K562 (cell line): ENCODE measurements at regions not wholly inside any gene's neighbourhood (a gene's known extent, or its start where the extent isn't known, plus 50 kb on each side); places are given as distances from the start of the nearest gene placed in this dataset.

Experiments used
- ATAC-seq: fragments of 200-7000 bp; cut with Tn5 transposase; 3 replicates; pipeline ENCODE4 v1.9.1; 2020; ENCODE audit warnings: moderate library complexity
- BruUV-seq: library from RNA; stranded (reverse); fragments of 400-500 nt; replicated peaks from 2 replicates; lab custom pipeline; 2021; lab: Mats Ljungman, UMichigan
- CTCF ChIA-PET: fragments of 300-600 bp; formaldehyde crosslinking; extraction: SDS; loops from one replicate; lab custom pipeline; 2021; ENCODE audit warnings: low intra/inter-chr PET ratio; lab: Yijun Ruan, JAX
- POLR2A ChIA-PET: fragments of 300-600, 350-650 bp; sonication (Branson Sonifier 250); formaldehyde crosslinking; extraction: SDS; loops from one replicate; lab custom pipeline; 2021; ENCODE audit warnings: antibody characterized with exemption, inconsistent platforms; lab: Yijun Ruan, JAX
- DNase-seq, 4 experiments: peaks; one replicate each; pipeline versions ENCODE4 v3.0.0 to v3.0.0-alpha.2; 2011 to 2018; ENCODE audit warnings: low spot score in 3 of 4, mixed read lengths in 3 of 4; ENCODE audit errors: extremely low read depth in 1 of 4
- FAIRE-seq: peaks from 2 replicates; lab custom pipeline; 2011; peaks lifted over from hg19 to GRCh38; lab: Jason Lieb, UNC
- H2AFZ ChIP-seq: 2 replicates; pipeline ENCODE4 v1.6.0; 2011; ENCODE audit warnings: low read depth, low read length, control low read depth, inconsistent platforms
- H3K27ac ChIP-seq: fragments of 200-600 bp; 3 replicates; pipeline ENCODE4 v1.8.0; 2011; ENCODE audit warnings: low read depth, mild to moderate bottlenecking, control low read depth, inconsistent platforms, low read length, moderate library complexity, mixed read lengths; ENCODE audit errors: extremely low read depth
- H3K27me3 ChIP-seq, 2 experiments: fragments of 300-600 bp in 1 of 2; 2 replicates in 1 of 2; 3 replicates in 1 of 2; pipeline versions ENCODE4 v1.6.0 to v1.8.0; 2011; ENCODE audit warnings: inconsistent platforms in 2 of 2, low read length in 2 of 2, mild to moderate bottlenecking in 1 of 2, mixed read lengths in 1 of 2, moderate library complexity in 1 of 2; ENCODE audit not compliant: control insufficient read depth in 2 of 2, insufficient read depth in 2 of 2
- H3K36me3 ChIP-seq: fragments of 300-600 bp; 3 replicates; pipeline ENCODE4 v1.8.0; 2011; ENCODE audit warnings: mild to moderate bottlenecking, low read length, inconsistent platforms; ENCODE audit not compliant: control insufficient read depth, insufficient read depth
- H3K4me1 ChIP-seq, 2 experiments: fragments of 200-600 bp in 1 of 2; replicated peaks in 1 of 2; 2 replicates in 1 of 2; 3 replicates in 1 of 2; pipeline versions ENCODE4 v1.5.1 to v1.8.0; 2011; ENCODE audit warnings: inconsistent platforms in 2 of 2, low read length in 2 of 2, mild to moderate bottlenecking in 1 of 2, mixed read lengths in 1 of 2, moderate library complexity in 1 of 2; ENCODE audit not compliant: control insufficient read depth in 2 of 2, insufficient read depth in 2 of 2
- H3K4me2 ChIP-seq: 2 replicates; pipeline ENCODE4 v1.6.1; 2011; ENCODE audit warnings: low read length, control low read depth, inconsistent platforms, mixed read lengths; ENCODE audit not compliant: insufficient read depth
- H3K4me3 ChIP-seq: fragments of 200-600 bp; sonication (generic), shearing (Covaris generic); 2 replicates; pipeline ENCODE4 v1.5.1; 2016; ENCODE audit warnings: control low read depth, inconsistent platforms
- H3K79me2 ChIP-seq: fragments of 200-600 bp; 3 replicates; pipeline ENCODE4 v1.8.0; 2011; ENCODE audit warnings: low read length, inconsistent platforms; ENCODE audit not compliant: control insufficient read depth, insufficient read depth
- H3K9ac ChIP-seq, 2 experiments: 2 replicates each; pipeline versions ENCODE4 v1.6.0 to v1.6.1; 2011; ENCODE audit warnings: low read depth in 2 of 2, low read length in 2 of 2, control low read depth in 1 of 2, inconsistent platforms in 1 of 2, mild to moderate bottlenecking in 1 of 2, mixed read lengths in 1 of 2; ENCODE audit not compliant: insufficient read depth in 1 of 2
- H3K9me1 ChIP-seq: one replicate; pipeline ENCODE4 v1.6.0; 2011; ENCODE audit warnings: inconsistent platforms, mild to moderate bottlenecking, low read length, moderate library complexity; ENCODE audit not compliant: control insufficient read depth, insufficient read depth
- H3K9me3 ChIP-seq: replicated peaks from 2 replicates; pipeline ENCODE4 v1.5.1; 2011; ENCODE audit warnings: low read depth, low read length, inconsistent platforms; ENCODE audit not compliant: control insufficient read depth, insufficient read depth
- H4K20me1 ChIP-seq: replicated peaks from 2 replicates; pipeline ENCODE4 v1.6.1; 2011; ENCODE audit warnings: low read length, inconsistent platforms, mixed read lengths; ENCODE audit not compliant: control insufficient read depth, insufficient read depth
- BRD9 ChIP-seq: fragments of 450-650 bp; IDR thresholded peaks from 2 replicates; pipeline ENCODE4 v1.6.1; 2018; ENCODE audit warnings: low read depth; ENCODE audit not compliant: partially characterized antibody
- ELK3 ChIP-seq: fragments of 450-650 bp; formaldehyde crosslinking; IDR thresholded peaks from 2 replicates; pipeline ENCODE4 v1.4.0; 2020; ENCODE audit warnings: mild to moderate bottlenecking
- ID3 ChIP-seq, 2 experiments: fragments of 250-450 bp in 1 of 2; fragments of 450-650 bp in 1 of 2; sonication (Bioruptor Pico) in 1 of 2; IDR thresholded peaks; 2 replicates each; pipeline versions ENCODE4 v1.6.1 to v1.8.0; 2016 to 2021; ENCODE audit warnings: mild to moderate bottlenecking in 2 of 2, moderate library complexity in 2 of 2, missing compliant biosample characterization in 1 of 2, missing genetic modification characterization in 1 of 2
- MNT ChIP-seq, 2 experiments: fragments of 450-650 bp; conservative IDR thresholded peaks; 2 replicates each; pipeline ENCODE4 v1.6.1; 2017; ENCODE audit warnings: mild to moderate bottlenecking in 2 of 2, moderate library complexity in 2 of 2
- NFE2L1 ChIP-seq: fragments of 450-650 bp; IDR thresholded peaks from 2 replicates; pipeline ENCODE4 v1.6.1; 2016; ENCODE audit warnings: missing genetic modification characterization, low read depth, mild to moderate bottlenecking, missing compliant biosample characterization, moderate library complexity, borderline replicate concordance
- RBM14 ChIP-seq: fragments of 200-400 bp; formaldehyde crosslinking; IDR thresholded peaks from 2 replicates; pipeline ENCODE4 v1.6.1; 2018; ENCODE audit warnings: low read depth, mild to moderate bottlenecking, low read length, moderate library complexity, borderline replicate concordance; ENCODE audit not compliant: insufficient read depth
- SRSF1 ChIP-seq: fragments of 200-400 bp; formaldehyde crosslinking; IDR thresholded peaks from 2 replicates; pipeline ENCODE4 v1.6.1; 2017; ENCODE audit warnings: mild to moderate bottlenecking, low read depth, low read length, moderate library complexity
- ZC3H8 ChIP-seq: fragments of 450-650 bp; IDR thresholded peaks from 2 replicates; pipeline ENCODE4 v1.6.1; 2017
- ZNF766 ChIP-seq: fragments of 200-800 bp; sonication (Bioruptor generic); conservative IDR thresholded peaks from 2 replicates; pipeline ENCODE4 v1.6.1; 2016; ENCODE audit warnings: missing genetic modification characterization, missing compliant biosample characterization
- ZNF780A ChIP-seq: fragments of 250-450 bp; sonication (Bioruptor Pico); IDR thresholded peaks from 2 replicates; pipeline ENCODE4 v1.5.0; 2021; ENCODE audit warnings: mild to moderate bottlenecking
- WGBS: fragments of 100-300 bp; shearing (Covaris generic); methylation state at CpG from one replicate; pipeline ENCODE4 v1.1.6; 2016; ENCODE audit warnings: low coverage, mixed read lengths; ENCODE audit not compliant: insufficient coverage; ENCODE audit errors: missing lambda C conversion rate; 5-methylcytosine and 5-hydroxymethylcytosine counted together
- in situ Hi-C: fragments of 300-500 bp; cut with MboI; formaldehyde crosslinking; loops from 4 replicates; pipeline ENCODE4 v1.15.0; 2018; ENCODE audit warnings: inconsistent platforms, mixed read lengths
- intact Hi-C: fragments of 100-400 bp; cut with micrococcal nuclease; formaldehyde crosslinking; loops from 2 replicates; pipeline ENCODE4 v1.14.2; 2022

GRCh38 chr16:8087146-8087545 is 503.2 kb downstream of the TMEM114 start (continued):
- TF ChIP-seq ID3 (CRISPR knock-in tag; IDR thresholded peaks at IDR 0.05) (no peak), ID3 (tag; IDR thresholded peaks at IDR 0.05) (no peak), NFE2L1 (tag) (no peak), SRSF1 (no peak), BRD9 (no peak), ZNF780A (CRISPR knock-in tag) (no peak), RBM14 (no peak), ZNF766 (CRISPR knock-in tag) (no peak), ZC3H8 (no peak)

GRCh38 chr16:8084882-8085281 is 505.4 kb downstream of the TMEM114 start:
- ATAC-seq = no peak
- no peaks in the 10 kb centered on the region for H3K9me1 ChIP-seq
- FAIRE-seq = no peak
- POLR2A ChIA-PET = no interaction called here
- no peak overlapping the region for H3K27ac ChIP-seq
- H2AFZ ChIP-seq = no peak overlapping the region
- H3K27me3 ChIP-seq = no peaks in the 10 kb centered on the region
- CTCF ChIA-PET = no interaction called here
- peaks cover 17% of the 10 kb centered on the region; the same call in 1 of the 2 replicates for H4K20me1 ChIP-seq
- no peak overlapping the region for H3K9ac ChIP-seq
- H3K4me2 ChIP-seq = no peak overlapping the region
- H3K9me3 ChIP-seq = no peaks in the 10 kb centered on the region
- TF ChIP-seq ELK3 (CRISPR knock-in tag) = no peak
- TF ChIP-seq MNT (conservative IDR thresholded peaks at IDR 0.05) = no peak
- H3K4me3 ChIP-seq = no peak overlapping the region
- peaks cover 98% of the 10 kb centered on the region for H3K79me2 ChIP-seq
- in situ Hi-C loops = no loop called here
- no TSS peak for BruUV-seq
- WGBS = 94% methylated on average over 2 of the region's 2 CpGs
- H3K36me3 ChIP-seq = peaks cover 79% of the 10 kb centered on the region
- DNase-seq = no peak
- peaks cover 6 to 24% of the 10 kb centered on the region in 2 experiments; a peak in 4 of 5 replicates for H3K4me1 ChIP-seq
- intact Hi-C loops = no loop called here
